ENCODE measurements at regions not wholly inside any gene's neighbourhood (a gene's known extent, or its start where the extent isn't known, plus 50 kb on each side); places are given as distances from the start of the nearest gene placed in this dataset.
A peak's percentile ranks its signal among the peaks of the same experiment; 100 is the strongest.

DNA sequence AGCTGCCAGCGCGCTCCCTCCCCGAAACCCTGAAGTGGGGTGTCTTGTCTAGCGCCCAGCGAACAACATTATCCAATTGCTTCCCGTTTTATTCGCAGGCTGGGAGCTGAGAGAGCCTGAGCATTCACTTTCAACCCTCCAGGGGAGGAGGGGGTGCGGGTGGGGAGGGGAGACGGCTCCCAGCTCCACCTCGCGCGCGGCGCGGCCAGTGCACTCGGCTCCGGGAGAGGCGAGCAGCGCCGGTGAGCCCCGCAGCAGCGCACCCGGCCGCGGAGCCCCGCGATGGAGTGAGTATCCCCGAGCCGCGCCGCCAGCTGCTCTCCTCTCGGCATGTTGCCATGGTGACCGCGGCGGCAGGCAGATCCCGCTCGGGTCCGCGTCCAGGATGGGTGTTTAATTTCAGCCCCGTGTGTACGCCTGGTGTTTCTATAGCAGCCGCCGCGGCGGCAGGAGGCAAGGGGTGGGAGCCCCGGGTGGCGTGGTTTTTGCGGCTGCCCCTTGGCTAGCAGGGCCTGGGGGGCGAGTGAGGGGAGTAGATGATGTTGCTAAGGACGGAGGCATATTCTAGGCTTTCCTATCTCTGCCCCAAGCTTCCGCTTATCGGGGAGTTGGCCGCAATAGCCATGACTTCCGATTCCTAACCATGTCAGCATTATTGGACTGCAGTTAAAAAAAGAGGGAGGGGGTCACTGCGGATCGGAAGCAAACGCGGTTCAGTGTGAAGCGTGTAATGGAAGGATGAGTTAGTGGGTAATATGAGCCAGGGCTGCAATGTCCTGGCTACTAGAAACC lies 139.2 kb upstream of the PALM2AKAP2 start (continued):
- TF ChIP-seq SIN3A (conservative IDR thresholded peaks at IDR 0.05 in 1 of 2, IDR thresholded peaks at IDR 0.05 in 1 of 2; ENCODE audit: low read depth in 1 of 2, low read length in 2 of 2) (peak in 1 of 2 experiments; percentile 44; a peak in 1 of 4 replicates), BRCA1 (IDR thresholded peaks at IDR 0.05; ENCODE audit: low read depth, low read length) (no peak), RAD21 (IDR thresholded peaks at IDR 0.05 in 1 of 2, conservative IDR thresholded peaks at IDR 0.05 in 1 of 2; ENCODE audit: low read depth in 2 of 2, low read length in 2 of 2) (no peak), RXRA (IDR thresholded peaks at IDR 0.05; ENCODE audit: insufficient read depth, low read depth, low read length) (no peak), CREB1 (IDR thresholded peaks at IDR 0.05) (no peak), CTBP2 (IDR thresholded peaks at IDR 0.05; ENCODE audit: borderline replicate concordance, insufficient read depth, insufficient read length, low read length) (no peak), POLR2A (IDR thresholded peaks at IDR 0.05; ENCODE audit: control extremely low read depth in 1 of 2, low read depth in 2 of 2, low read length in 2 of 2) (no peak), NANOG (IDR thresholded peaks at IDR 0.05; ENCODE audit: insufficient read depth, low read depth, low read length, poor library complexity, severe bottlenecking) (no peak), JUND (IDR thresholded peaks at IDR 0.05; ENCODE audit: low read length) (no peak), HDAC6 (IDR thresholded peaks at IDR 0.05; ENCODE audit: low read depth, low read length) (no peak), CHD1 (IDR thresholded peaks at IDR 0.05; ENCODE audit: low read depth, low read length) (no peak), KDM5A (IDR thresholded peaks at IDR 0.05; ENCODE audit: low read length) (no peak), CBX8 (IDR thresholded peaks at IDR 0.05; ENCODE audit: borderline replicate concordance, low read depth, low read length) (no peak), EP300 (IDR thresholded peaks at IDR 0.05; ENCODE audit: borderline replicate concordance in 1 of 2, low read depth in 2 of 2, low read length in 2 of 2) (no peak), CHD2 (IDR thresholded peaks at IDR 0.05; ENCODE audit: low read length) (no peak), SP1 (IDR thresholded peaks at IDR 0.05; ENCODE audit: low read depth, low read length) (no peak), HDAC2 (IDR thresholded peaks at IDR 0.05; ENCODE audit: borderline replicate concordance in 1 of 2, low read depth in 2 of 2, low read length in 2 of 2) (0 out of 4 replicates have a peak, but pooled peaks of 1 of the 2 experiments have one; percentile 10), SIX5 (IDR thresholded peaks at IDR 0.05; ENCODE audit: low read depth, low read length) (no peak)
- TF ChIP-seq, protein P1, sequence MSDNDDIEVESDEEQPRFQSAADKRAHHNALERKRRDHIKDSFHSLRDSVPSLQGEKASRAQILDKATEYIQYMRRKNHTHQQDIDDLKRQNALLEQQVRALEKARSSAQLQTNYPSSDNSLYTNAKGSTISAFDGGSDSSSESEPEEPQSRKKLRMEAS (IDR thresholded peaks at IDR 0.05): 0 out of 2 replicates have a peak, but pooled peaks have one; percentile 20
- TF ChIP-seq, protein P2, sequence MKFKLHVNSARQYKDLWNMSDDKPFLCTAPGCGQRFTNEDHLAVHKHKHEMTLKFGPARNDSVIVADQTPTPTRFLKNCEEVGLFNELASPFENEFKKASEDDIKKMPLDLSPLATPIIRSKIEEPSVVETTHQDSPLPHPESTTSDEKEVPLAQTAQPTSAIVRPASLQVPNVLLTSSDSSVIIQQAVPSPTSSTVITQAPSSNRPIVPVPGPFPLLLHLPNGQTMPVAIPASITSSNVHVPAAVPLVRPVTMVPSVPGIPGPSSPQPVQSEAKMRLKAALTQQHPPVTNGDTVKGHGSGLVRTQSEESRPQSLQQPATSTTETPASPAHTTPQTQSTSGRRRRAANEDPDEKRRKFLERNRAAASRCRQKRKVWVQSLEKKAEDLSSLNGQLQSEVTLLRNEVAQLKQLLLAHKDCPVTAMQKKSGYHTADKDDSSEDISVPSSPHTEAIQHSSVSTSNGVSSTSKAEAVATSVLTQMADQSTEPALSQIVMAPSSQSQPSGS (IDR thresholded peaks at IDR 0.05; ENCODE audit: low read length): no peak
- TF ChIP-seq, protein P3, sequence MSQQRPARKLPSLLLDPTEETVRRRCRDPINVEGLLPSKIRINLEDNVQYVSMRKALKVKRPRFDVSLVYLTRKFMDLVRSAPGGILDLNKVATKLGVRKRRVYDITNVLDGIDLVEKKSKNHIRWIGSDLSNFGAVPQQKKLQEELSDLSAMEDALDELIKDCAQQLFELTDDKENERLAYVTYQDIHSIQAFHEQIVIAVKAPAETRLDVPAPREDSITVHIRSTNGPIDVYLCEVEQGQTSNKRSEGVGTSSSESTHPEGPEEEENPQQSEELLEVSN (IDR thresholded peaks at IDR 0.05): no peak
